HG02870 (cell line): ENCODE measurements at regions not wholly inside any gene's neighbourhood (a gene's known extent, or its start where the extent isn't known, plus 50 kb on each side); places are given as distances from the start of the nearest gene placed in this dataset.
"Not testable (repeated sequence)": the region's sequence is repeated elsewhere in the genome, so short reads cannot be mapped to it uniquely, and the experiment has no call there.

Source experiments
- ATAC-seq: cut with Tn5 transposase; IDR thresholded peaks from one replicate; pipeline ENCODE4 v1.9.1; 2021; ENCODE audit warnings: mild to moderate bottlenecking, moderate library complexity; ENCODE audit not compliant: unreplicated experiment

DNA sequence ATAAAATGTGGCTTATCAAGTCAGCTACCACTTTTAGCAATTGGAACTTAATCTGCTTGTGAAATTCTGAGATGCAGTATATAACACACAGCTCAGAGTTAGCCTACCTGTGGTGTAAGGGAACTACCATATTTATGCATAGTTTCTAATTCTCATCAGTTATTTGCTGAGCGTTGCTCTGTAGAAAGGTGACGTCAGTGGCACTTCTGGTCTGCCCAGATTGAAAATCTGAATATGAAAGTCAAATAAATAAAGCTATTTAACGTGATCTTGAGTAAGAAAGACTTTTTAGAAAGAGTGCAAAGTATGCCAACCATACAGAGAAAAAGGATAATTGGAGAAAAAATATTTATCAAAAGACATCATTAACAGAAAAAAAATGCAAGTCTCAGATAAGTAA is 938.9 kb upstream of the NOVA1 start:
- ATAC-seq = no peak

- ATAC-seq = no peak
These were observed 948.3 kb upstream of the NOVA1 start for GRCh38 chr14:27546111-27546510.

GRCh38 chr14:27553790-27554189 is 956.0 kb upstream of the NOVA1 start:
- ATAC-seq = no peak

DNA sequence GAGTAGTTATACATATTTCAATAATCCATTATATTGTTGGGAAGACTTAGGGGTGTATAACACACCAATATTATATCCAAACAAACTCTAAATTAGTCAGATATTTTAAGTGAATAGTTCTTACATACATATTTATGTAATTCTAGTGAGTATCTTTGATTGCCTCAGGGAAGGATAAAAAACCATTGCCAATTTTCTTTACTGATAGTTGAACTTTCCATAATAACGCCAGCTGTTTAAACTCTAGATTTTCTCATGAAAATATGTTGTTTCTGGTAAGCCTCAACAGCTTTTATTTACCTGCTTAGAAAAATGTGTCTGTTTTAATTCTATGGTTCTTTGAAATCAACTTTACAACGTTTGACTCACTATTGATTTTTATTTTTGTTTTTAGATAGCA is 959.6 kb upstream of the NOVA1 start:
- no peak for ATAC-seq

DNA sequence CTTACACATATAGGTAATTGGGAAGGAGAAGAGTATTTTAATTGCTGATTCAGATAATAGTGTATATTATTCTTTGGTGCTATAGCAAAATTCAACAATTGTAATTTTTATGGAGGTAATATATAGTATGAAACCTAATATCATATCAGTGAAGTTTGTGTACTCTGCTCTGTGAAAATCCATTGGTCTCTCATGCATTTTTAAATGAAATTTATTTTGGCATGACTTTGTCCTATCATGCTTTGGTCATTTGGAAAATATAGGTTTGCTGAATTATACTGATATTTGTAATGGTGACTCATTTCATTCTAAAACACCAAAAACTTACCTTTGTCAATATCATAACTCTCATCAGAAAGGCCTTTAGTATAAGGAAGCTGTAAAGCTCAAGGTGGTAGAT is 962.0 kb upstream of the NOVA1 start:
- ATAC-seq = no peak

DNA sequence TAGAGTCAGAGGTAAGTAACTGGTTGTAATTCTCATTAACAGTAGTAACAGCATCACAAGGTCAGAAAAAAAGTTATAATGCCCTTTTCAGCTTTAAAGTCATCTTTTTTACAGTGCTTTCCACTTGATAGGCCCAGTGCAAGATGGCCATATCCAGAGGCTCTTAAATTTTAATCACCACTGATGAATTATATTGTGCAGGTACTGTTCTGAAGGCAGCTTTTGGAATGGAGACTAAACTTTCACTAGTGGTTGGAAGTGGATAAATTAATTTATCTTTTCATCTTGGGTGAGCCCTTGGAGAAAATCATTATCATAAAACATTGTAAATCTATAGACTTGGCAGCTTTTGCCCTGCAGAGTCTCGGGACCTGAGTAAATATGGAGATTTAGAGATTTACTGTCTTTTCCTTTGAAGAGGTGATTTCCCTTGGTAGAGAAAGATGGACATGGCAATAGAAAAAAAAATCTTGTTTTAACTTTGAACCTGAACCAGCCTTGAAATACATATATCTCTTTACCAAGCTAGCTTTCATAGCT is 969.1 kb upstream of the NOVA1 start:
- ATAC-seq = no peak

DNA sequence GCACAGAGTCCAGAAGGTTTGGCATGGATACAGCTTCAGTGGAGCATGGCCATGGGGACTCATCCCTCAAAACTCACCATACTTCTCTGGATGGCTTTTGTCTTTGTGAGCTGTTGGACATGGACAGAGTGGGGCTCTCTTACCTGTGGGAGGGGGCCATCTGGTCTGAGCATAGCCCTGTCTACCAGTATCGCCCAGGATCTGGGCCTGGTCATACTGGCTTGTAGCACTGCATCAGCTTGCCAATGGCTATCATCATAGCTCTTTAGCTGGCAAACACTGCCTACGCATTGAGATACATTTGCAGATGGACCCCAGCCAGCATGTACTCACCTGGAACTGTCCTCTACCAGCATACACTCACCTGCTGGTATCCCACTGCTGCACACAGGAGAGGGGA is 975.2 kb upstream of the NOVA1 start:
- ATAC-seq = no peak

DNA sequence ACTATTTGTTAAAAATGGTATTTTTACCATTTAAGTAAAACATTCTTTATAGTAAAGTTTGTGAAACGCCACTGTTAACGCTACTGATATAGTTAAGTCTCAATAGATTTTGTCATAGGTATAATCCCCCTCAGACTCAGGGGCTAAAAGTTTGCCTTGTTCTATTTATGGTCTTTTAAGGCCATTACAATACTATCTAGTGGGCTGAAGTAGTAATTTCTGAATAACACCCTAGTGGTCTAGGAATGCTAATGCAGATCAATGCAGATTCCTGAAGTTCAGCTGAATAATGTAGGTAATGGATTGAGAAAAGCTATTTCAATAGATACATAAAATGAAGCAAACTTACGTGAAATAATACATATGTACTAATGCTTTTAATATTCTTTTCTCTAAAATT is 989.3 kb upstream of the NOVA1 start:
- no peak for ATAC-seq

DNA sequence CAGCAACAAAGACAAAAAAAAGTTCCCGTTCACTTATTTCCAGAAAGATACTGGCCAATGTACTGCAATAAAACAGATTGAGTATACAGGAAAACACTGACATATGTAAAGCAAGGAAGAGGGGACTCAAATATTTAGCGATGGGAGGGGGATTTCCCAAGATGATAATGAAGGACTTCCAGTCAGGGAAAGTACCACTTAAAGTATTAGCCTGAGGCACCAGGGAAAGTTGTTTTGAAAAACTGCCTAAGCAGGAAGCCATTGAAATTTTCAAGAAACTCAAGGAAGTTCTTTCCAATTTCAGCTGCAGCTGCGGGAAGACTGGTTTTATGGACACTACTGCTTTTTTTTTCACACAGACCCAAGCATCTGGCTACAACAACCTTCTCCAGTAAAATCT is 1007.4 kb upstream of the NOVA1 start:
- no peak for ATAC-seq

- ATAC-seq = no peak
These were observed 1010.5 kb upstream of the NOVA1 start for GRCh38 chr14:27608377-27608776.

DNA sequence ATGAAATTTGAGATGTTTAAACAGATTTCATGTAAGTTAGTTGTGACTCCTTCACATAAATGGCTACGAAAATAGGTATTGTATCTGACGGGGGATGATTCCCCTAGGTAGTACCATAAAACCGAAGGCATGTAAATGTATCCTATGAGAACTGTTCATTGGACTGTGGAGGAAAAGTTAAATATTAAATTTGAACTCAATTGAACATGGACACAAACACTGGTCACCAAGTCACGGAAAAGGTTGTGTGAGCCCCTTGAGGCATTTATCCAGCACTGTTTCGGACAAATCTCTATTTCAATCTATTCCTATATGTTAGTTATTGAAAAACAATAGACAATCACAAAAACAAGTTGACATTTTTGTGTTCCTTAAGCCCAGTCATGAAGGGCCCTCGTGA is 1014.3 kb upstream of the NOVA1 start:
- ATAC-seq = no peak

DNA sequence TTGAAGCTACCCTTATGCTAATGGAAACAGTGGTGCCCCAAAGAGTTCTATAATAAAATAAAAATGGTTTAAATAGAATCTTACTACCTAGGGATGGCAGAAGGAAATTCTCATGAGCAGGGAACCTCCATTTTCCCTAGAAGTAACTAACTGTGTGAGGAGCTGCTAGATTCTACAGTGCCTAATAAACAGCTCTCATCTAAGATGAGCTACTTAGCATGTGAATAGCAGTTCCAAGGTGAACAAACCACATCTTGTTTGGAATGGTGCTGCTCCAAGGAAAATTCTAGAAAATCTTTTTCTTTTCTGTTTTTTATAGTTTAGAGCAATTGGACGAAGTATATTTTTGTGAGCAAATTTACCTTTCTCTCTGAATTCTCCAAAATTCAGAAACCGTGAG is 1015.3 kb upstream of the NOVA1 start:
- ATAC-seq = no peak

DNA sequence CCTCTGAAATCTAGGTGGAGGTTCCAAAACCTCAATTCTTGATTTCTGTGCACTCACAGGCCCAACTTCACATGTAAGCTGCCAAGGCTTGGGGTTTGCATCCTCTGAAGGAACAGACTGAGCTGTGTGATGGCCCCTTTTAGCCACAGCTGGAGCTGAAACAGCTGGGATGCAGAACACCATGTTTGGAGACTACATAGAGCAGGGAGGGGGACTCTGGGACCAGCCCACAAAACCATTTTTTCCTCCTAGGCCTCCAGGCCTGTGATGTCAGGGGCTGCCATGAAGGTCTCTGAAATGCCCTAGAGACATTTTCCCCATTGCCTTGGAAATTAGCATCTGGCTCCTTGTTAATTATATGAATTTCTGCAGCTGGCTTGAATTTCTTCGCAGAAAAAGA is 1025.9 kb upstream of the NOVA1 start:
- no peak for ATAC-seq

GRCh38 chr14:27634056-27634970 is 1036.5 kb upstream of the NOVA1 start:
- no peak for ATAC-seq

- ATAC-seq = not testable (repeated sequence)
These were observed 1042.9 kb upstream of the NOVA1 start for GRCh38 chr14:27640688-27641087.

GRCh38 chr14:27642251-27642866 is 1044.5 kb upstream of the NOVA1 start:
- ATAC-seq = no peak

GRCh38 chr14:27660683-27661082 is 1062.8 kb upstream of the NOVA1 start:
- ATAC-seq = no peak

DNA sequence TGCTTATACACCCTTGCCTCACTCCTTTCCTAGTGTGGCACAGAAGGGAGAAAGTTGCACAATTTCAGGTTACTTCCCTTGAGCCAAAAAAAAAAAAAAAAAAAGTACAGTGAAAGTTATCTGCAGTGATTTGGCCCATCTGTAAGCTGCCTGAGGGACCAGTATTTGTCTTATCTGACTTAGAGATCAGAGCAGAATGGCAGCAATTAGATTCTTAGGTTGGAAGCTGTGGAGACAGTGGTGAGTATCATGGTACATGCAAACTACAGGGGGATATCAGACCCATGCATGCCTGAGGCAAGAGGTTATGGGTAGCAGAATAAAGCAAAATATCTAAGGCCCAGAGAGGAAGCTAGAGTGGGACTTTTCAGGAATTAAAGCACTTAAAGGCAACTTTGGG is 1070.7 kb upstream of the NOVA1 start:
- no peak for ATAC-seq

GRCh38 chr14:27672047-27672446 is 1074.2 kb upstream of the NOVA1 start:
- no peak for ATAC-seq

GRCh38 chr14:27672811-27673737 is 1075.2 kb upstream of the NOVA1 start:
- ATAC-seq = not testable (repeated sequence)

DNA sequence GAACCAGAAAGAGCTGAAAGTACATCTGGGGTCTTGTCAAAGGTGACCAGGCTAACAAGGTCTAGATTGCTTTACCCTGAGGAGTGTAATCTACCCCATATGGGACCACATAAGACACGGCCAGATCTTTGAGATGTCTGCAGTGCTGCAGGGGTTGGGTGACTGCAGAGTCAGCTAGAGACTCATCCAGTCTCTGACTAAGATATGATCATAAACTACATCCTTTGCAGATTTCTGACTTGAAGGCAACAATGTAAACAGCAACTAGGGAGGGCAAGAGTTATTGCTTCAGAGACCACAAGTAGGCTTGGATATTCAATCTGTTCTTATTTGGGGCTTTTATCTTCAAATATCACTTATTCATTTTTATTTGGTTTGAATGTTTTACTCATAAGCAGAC is 1080.5 kb upstream of the FOXG1 start:
- ATAC-seq = no peak
